Loucy (cell line): ENCODE measurements at regions not wholly inside any gene's neighbourhood (a gene's known extent, or its start where the extent isn't known, plus 50 kb on each side); places are given as distances from the start of the nearest gene placed in this dataset.

Experiments
- H2AFZ ChIP-seq: fragments of 200-600 bp; sonication (generic); 2 replicates; pipeline ENCODE4 v1.6.0; 2016; ENCODE audit warnings: antibody characterized with exemption, mild to moderate bottlenecking, low read length, moderate library complexity
- H3F3A ChIP-seq: fragments of 200-600 bp; 2 replicates; pipeline ENCODE4 v1.6.0; 2016; ENCODE audit warnings: antibody characterized with exemption, low read depth, mild to moderate bottlenecking
- H3K27me3 ChIP-seq: fragments of 200-600 bp; sonication (generic); 2 replicates; pipeline ENCODE4 v1.6.1; 2014; ENCODE audit warnings: low read length, mild to moderate bottlenecking; ENCODE audit not compliant: insufficient read depth, poor library complexity, severe bottlenecking
- H3K36me3 ChIP-seq: fragments of 200-600 bp; sonication (generic); 2 replicates; pipeline ENCODE4 v1.6.1; 2016; ENCODE audit warnings: low read length; ENCODE audit not compliant: insufficient read depth
- H3K4me1 ChIP-seq: fragments of 200-600 bp; sonication (generic); 2 replicates; pipeline ENCODE4 v1.5.1; 2014; ENCODE audit warnings: low read length, mild to moderate bottlenecking; ENCODE audit not compliant: insufficient read depth, poor library complexity, severe bottlenecking
- H3K4me2 ChIP-seq: fragments of 200-600 bp; sonication (generic); 2 replicates; pipeline ENCODE4 v1.6.0; 2014; ENCODE audit warnings: antibody characterized with exemption, low read length, low read depth, mild to moderate bottlenecking; ENCODE audit not compliant: poor library complexity, severe bottlenecking
- H3K4me3 ChIP-seq: fragments of 200-600 bp; sonication (generic); 2 replicates; pipeline ENCODE4 v1.5.1; 2014; ENCODE audit warnings: low read length, mild to moderate bottlenecking, mixed read lengths; ENCODE audit not compliant: poor library complexity, severe bottlenecking
- H3K79me2 ChIP-seq: fragments of 200-600 bp; sonication (generic); 2 replicates; pipeline ENCODE4 v1.6.1; 2014; ENCODE audit warnings: low read length; ENCODE audit not compliant: insufficient read depth
- H3K9ac ChIP-seq: fragments of 200-600 bp; sonication (generic); 2 replicates; pipeline ENCODE4 v1.6.0; 2014; ENCODE audit warnings: mild to moderate bottlenecking, low read depth, low read length, moderate library complexity; ENCODE audit not compliant: poor library complexity, severe bottlenecking
- H3K9me2 ChIP-seq: fragments of 200-600 bp; sonication (generic); replicated peaks from 2 replicates; pipeline ENCODE4 v1.6.1; 2016; ENCODE audit warnings: low read depth, low read length, mixed read lengths
- H3K9me3 ChIP-seq: fragments of 200-600 bp; sonication (generic); 2 replicates; pipeline ENCODE4 v1.6.1; 2014; ENCODE audit warnings: mild to moderate bottlenecking, antibody characterized with exemption, low read length, low read depth; ENCODE audit not compliant: insufficient read depth
- H4K20me1 ChIP-seq: fragments of 200-600 bp; sonication (generic); 2 replicates; pipeline ENCODE4 v1.6.0; 2014; ENCODE audit warnings: antibody characterized with exemption, low read length, mild to moderate bottlenecking; ENCODE audit not compliant: insufficient read depth, poor library complexity, severe bottlenecking
- CTCF ChIP-seq: fragments of 200-600 bp; sonication (generic); conservative IDR thresholded peaks from 2 replicates; pipeline ENCODE4 v1.5.1; 2014; ENCODE audit warnings: mild to moderate bottlenecking, antibody characterized with exemption, low read length
- EZH2phosphoT487 ChIP-seq: fragments of 200-600 bp; IDR thresholded peaks from 2 replicates; pipeline ENCODE4 v1.6.1; 2018; ENCODE audit warnings: antibody characterized with exemption, mild to moderate bottlenecking, moderate library complexity, borderline replicate concordance

GRCh38 chr2:226655871-226656270 is 143.7 kb downstream of the IRS1 start:
- peaks cover 4% of the 10 kb centered on the region for H3K4me1 ChIP-seq
- no peak overlapping the region for H3K4me2 ChIP-seq
- no peak overlapping the region for H3K4me3 ChIP-seq
- H3K36me3 ChIP-seq, result no peaks in the 10 kb centered on the region
- no peak overlapping the region for H2AFZ ChIP-seq
- H3F3A ChIP-seq, result no peaks in the 10 kb centered on the region
- H3K9me2 ChIP-seq, result no peaks in the 10 kb centered on the region
- H4K20me1 ChIP-seq, result no peaks in the 10 kb centered on the region
- peaks cover 93% of the 10 kb centered on the region for H3K27me3 ChIP-seq
- TF ChIP-seq CTCF (no peak), EZH2phosphoT487 (no peak)
- H3K79me2 ChIP-seq, result no peaks in the 10 kb centered on the region
- no peaks in the 10 kb centered on the region for H3K9me3 ChIP-seq
- no peak overlapping the region for H3K9ac ChIP-seq

DNA sequence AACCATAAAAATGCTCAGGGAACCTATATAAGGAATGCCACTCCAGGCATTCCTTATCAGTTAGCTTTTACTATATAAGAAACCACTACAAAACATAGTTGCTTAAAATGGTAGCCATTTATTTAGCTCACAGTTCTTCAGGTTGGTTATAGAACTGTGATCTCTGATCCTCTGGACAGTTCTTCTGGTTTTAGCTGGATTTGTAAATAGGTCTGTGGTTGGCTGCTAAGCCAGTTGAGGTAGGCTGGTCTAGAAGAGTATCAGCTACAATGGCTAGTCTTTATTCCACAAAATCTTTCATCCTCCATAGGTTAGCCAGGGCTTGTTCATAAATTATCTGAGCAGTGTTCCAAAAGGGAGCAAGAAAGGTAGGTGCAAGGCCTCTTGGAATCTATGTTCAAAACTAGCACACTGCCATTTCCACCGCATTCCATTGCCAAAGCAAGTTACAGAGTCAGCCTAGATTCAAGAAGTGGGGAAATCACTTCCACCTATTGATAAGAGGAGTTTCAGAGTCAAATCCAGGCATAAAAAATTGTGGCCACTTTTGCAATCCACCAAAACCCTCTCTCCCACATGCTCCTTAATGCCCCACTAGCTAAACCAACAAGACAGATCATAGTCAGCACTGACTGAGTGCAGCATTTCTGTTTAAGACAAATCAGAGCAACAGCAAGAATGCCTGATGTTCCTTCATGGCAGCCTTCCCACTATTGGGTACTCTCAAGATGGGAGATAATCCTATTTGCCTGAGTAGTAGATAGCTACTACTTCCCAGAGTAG is 146.4 kb downstream of the IRS1 start:
- Histone ChIP-seq H3K9me3 (no peaks in the 10 kb centered on the region), H3K27me3 (peaks cover 76% of the 10 kb centered on the region), H3K4me1 (peaks cover 17% of the 10 kb centered on the region), H3K9me2 (no peaks in the 10 kb centered on the region), H2AFZ (no peak overlapping the region), H3F3A (no peaks in the 10 kb centered on the region), H3K4me3 (no peak overlapping the region), H4K20me1 (no peaks in the 10 kb centered on the region), H3K9ac (no peak overlapping the region), H3K36me3 (no peaks in the 10 kb centered on the region), H3K4me2 (no peak overlapping the region), H3K79me2 (no peaks in the 10 kb centered on the region)
- no peak for TF ChIP-seq EZH2phosphoT487

DNA sequence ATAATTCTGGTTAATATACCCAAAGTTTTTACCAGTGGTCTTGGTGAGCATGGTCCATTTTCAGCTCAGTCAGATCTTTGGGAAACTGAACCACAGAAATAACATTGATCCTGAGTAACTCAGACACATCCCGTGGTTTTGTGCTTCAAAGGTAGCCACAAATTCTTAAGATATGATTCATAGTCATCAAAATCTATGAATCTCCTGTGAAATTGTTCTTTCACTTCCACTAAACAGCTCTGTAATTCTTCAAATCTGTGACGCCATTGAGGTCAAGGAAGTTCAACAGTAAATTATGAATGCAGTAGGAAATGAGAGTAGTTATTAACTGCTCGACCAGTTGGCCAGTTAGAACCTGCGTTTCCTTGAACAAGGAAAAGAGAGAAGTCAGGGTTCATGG is 147.3 kb downstream of the IRS1 start:
- H3F3A ChIP-seq, result no peaks in the 10 kb centered on the region
- H3K4me3 ChIP-seq, result no peak overlapping the region
- no peak overlapping the region for H2AFZ ChIP-seq
- no peaks in the 10 kb centered on the region for H3K79me2 ChIP-seq
- H3K9ac ChIP-seq, result no peak overlapping the region
- peaks cover 17% of the 10 kb centered on the region for H3K4me1 ChIP-seq
- no peaks in the 10 kb centered on the region for H3K36me3 ChIP-seq
- no peaks in the 10 kb centered on the region for H3K9me3 ChIP-seq
- no peak overlapping the region for H3K4me2 ChIP-seq
- H4K20me1 ChIP-seq, result no peaks in the 10 kb centered on the region
- TF ChIP-seq EZH2phosphoT487 (no peak), CTCF (no peak)
- H3K27me3 ChIP-seq, result peaks cover 74% of the 10 kb centered on the region
- no peaks in the 10 kb centered on the region for H3K9me2 ChIP-seq
